Suprapubic skin (tissue), 4 donors: ENCODE measurements at regions not wholly inside any gene's neighbourhood (a gene's known extent, or its start where the extent isn't known, plus 50 kb on each side); places are given as distances from the start of the nearest gene placed in this dataset.

Source experiments
- CTCF ChIP-seq, 2 donors: fragments of 200-600 bp in 1 of 2; fragments of 450-650 bp in 1 of 2; sonication (generic) in 1 of 2; IDR thresholded peaks; one replicate each; pipeline ENCODE4 v1.5.1; 2016 to 2019; ENCODE audit warnings: antibody characterized with exemption in 2 of 2, mild to moderate bottlenecking in 1 of 2, moderate library complexity in 1 of 2
- EP300 ChIP-seq: sonication (generic); formaldehyde crosslinking; IDR thresholded peaks from one replicate; pipeline ENCODE4 v1.6.1; 2017; ENCODE audit warnings: antibody characterized with exemption
- POLR2A ChIP-seq, 2 donors: fragments of 450-650 bp; IDR thresholded peaks; one replicate each; pipeline ENCODE4 v1.6.1; 2017; ENCODE audit warnings: antibody characterized with exemption in 2 of 2, mild to moderate bottlenecking in 2 of 2, moderate library complexity in 2 of 2
- POLR2AphosphoS5 ChIP-seq, 3 donors: sonication (generic); formaldehyde crosslinking; IDR thresholded peaks; one replicate each; pipeline ENCODE4 v1.6.1; 2017; ENCODE audit warnings: antibody characterized with exemption in 3 of 3

DNA sequence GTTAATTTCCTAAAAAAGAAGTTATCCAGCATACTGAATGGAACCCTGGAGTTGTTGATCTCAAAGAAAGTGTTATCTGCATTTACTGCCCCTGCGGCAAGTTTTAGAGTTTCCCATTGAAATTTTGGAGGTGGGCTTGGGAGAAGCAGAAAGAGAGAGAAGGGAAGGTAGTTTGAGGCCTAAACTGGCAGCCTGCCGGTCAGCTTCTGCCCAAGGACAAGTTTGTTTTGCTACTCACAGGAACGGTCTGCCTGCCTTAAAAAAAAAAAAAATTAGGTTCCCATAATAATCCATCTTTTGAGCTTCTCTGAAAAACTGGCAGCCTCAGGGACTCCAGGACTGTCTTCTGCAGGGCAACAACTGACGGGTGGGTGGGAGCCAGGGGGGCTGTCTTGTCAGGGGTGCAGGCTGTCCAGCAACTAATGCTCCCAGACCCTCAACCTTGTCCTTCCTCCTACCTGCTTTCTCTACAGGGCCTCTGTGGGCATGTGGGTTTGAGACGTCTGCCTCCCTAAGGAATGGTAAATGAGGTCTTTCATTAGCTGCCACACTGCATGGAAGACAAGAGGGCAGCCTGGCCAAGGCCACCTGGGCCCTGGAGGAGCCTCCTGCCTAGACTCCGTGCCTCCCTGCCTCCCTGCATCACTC lies 176.1 kb upstream of the KCNG1 start:
- no peak for TF ChIP-seq CTCF (IDR thresholded peaks at IDR 0.05)
- no peak for TF ChIP-seq POLR2A (IDR thresholded peaks at IDR 0.05)
- no peak for TF ChIP-seq POLR2AphosphoS5 (IDR thresholded peaks at IDR 0.05)
- no peak for TF ChIP-seq EP300
